HCT116 (cell line): ENCODE measurements at regions not wholly inside any gene's neighbourhood (a gene's known extent, or its start where the extent isn't known, plus 50 kb on each side); places are given as distances from the start of the nearest gene placed in this dataset.

Experiments used
- CTCF ChIP-seq, 3 experiments: fragments of 200-600 bp in 1 of 3; sonication (generic) in 1 of 3; IDR thresholded peaks in 2 of 3; conservative IDR thresholded peaks in 1 of 3; 2 replicates each; pipeline ENCODE4 v1.5.1; 2012 to 2017; ENCODE audit warnings: low read depth in 2 of 3, low read length in 2 of 3, antibody characterized with exemption in 1 of 3, borderline replicate concordance in 1 of 3, control low read depth in 1 of 3, mild to moderate bottlenecking in 1 of 3, mixed read lengths in 1 of 3, mixed run types in 1 of 3, moderate library complexity in 1 of 3; ENCODE audit not compliant: insufficient read depth in 1 of 3
- MAX ChIP-seq: IDR thresholded peaks from 2 replicates; pipeline ENCODE4 v1.6.1; 2012
- POLR2AphosphoS5 ChIP-seq: IDR thresholded peaks from 2 replicates; pipeline ENCODE4 v1.6.1; 2011; ENCODE audit warnings: mild to moderate bottlenecking, low read depth, low read length, moderate library complexity
- REST ChIP-seq: IDR thresholded peaks from 2 replicates; pipeline ENCODE4 v1.6.1; 2012; ENCODE audit warnings: low read depth

- TF ChIP-seq REST: no peak
- TF ChIP-seq POLR2AphosphoS5: no peak
- TF ChIP-seq MAX: no peak
- no peak for TF ChIP-seq CTCF (IDR thresholded peaks at IDR 0.05 in 2 of 3, conservative IDR thresholded peaks at IDR 0.05 in 1 of 3; ENCODE audit: borderline replicate concordance in 1 of 3, insufficient read depth in 1 of 3, low read depth in 2 of 3, low read length in 2 of 3)
Measured at GRCh38 chr6:47404435-47404834, 73.2 kb upstream of the CD2AP start.
